ENCODE measurements at regions not wholly inside any gene's neighbourhood (a gene's known extent, or its start where the extent isn't known, plus 50 kb on each side); places are given as distances from the start of the nearest gene placed in this dataset.
"Not testable (repeated sequence)": the region's sequence is repeated elsewhere in the genome, so short reads cannot be mapped to it uniquely, and the experiment has no call there.

DNA sequence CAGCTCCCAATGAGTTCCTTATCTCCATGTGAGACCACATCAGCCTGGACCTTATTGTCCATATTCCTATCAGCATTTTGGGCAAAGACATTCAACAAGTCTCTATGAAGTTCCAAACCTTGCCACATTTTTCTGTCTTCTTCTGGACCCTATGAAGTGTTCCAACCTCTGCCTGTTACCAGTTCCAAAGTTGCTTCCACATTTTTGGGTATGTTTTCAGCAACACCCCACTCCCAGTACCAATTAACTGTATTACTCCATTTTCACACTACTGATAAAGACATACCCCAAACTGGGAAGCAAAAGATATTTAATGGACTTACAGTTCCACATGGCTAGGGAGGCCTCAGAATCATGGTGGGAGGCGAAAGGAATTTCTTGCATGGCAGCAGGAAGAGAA, 548.5 kb downstream of the CHSY3 start:
- ATAC-seq (no peak), DNase-seq (no peak)
- intact Hi-C loops (cut with DNase I, micrococcal nuclease): no loop called here

DNA sequence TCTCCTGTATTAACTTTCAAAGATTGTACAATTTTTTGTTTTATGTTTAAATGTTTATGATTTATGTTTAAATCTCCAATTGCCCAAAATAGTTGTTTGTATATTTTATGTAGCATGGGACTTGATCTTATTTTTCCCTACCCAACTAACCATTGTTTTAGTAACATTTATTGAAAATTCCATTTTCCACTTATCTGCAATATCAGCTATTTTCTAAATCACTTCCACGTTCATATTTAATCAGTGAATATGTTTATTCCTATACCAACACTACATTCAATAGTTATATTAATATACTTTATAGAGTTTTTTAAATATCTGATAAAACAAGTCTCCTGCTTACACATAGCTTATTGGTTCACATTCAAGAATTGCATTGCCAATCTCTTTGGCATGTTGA, 532.2 kb downstream of the CHSY3 start:
- ATAC-seq (no peak), DNase-seq (no peak)
- intact Hi-C loops (cut with DNase I, micrococcal nuclease): no loop called here

DNA sequence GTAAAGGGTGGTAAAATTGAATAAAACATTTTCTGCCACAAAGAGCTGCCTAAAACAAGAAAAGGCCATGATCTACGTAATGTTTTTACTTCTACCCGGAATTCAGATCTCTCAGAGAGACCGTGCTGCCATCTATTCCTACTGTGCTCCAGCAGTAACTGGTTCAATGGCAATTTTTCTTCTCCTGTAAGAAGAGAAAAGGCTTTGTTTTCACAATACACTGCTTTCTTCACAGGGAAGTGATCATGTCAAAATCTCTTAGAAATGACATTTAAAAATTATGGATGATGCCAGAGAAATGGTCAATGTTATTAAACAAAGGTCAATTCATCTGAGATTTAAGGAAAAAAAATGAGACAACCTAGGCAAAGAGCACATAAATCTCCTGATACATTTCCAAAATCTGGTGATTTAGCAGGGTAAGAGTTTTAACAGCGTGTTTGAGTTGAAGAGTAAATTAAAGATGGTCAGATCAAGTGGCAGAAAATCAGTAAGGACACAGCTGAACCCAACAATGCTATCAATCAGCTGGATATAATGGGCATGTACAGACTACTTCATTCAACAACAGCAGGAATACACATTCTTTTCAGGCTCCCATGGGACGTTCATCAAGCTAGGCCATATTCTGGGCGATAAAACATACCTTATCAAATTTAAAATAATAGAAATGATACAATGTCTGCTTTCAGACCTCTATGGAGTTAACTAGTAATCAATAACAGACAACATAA, 523.1 kb downstream of the CHSY3 start:
- DNase-seq (no peak), ATAC-seq (no peak)
- intact Hi-C loops (cut with DNase I, micrococcal nuclease): no loop called here

DNA sequence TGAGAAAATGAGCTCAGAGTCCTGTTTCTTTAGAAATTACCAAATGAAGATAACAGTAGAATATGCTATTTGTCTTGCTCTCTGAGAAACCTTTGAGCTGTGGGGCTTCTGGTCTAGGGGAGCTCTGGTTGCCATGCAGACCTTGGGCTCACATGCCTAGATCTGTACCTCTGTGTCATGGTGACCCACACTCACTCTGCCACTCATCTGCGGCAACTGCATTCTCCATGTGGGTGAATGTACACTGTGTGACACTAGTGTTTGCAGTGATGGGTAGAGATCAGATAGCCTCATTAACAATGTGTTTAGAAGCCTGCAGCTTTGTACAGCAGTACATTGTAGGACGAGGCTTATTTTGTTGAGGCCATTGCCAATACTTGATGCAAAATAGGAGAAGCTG, 521.2 kb downstream of the CHSY3 start:
- no peak for DNase-seq

DNA sequence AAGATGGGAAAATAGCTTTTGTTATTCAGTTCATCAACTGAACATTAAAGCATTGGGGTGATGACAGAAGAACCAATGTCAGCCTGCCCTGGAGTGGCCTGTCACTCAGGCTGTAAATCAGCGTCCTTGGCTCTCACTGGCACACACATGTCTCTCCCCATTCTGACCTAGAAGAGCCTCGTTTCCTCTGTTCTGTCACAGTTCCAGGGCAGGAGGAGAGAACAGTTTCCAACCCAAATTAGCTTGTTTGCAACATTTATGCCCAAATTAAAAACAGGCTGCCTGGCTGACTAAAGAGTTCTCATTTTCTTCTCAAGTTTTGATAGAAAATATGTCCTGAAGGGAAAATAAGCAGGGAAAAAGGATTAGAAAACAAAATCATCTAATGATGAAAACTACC, 520.1 kb downstream of the CHSY3 start:
- ATAC-seq (no peak), DNase-seq (no peak)
- intact Hi-C loops (cut with DNase I, micrococcal nuclease): no loop called here

More for the DNA sequence above, 521.2 kb downstream of the CHSY3 start:
- intact Hi-C loops (cut with DNase I, micrococcal nuclease): no loop called here
- ATAC-seq: no peak

DNA sequence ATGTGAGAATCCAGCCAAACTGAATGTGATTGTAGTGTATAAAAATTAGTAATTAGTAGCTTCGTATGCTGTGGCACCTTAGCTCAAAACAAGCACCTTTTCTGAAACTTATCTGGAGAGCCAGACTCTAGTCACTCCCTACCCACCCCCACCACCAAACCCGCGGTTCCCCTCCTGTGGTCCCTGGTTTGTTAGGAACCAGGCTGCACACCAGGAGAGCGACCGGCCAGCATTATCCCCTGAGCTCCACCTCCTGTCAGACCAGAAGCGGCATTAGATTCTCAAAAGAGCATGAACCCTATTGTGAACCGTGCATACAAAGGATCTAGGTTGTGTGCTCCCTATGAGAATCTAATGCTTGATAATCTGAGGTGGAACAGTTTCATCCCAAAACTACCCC, 498.6 kb downstream of the CHSY3 start:
- intact Hi-C loops (cut with DNase I, micrococcal nuclease): no loop called here
- no peak for DNase-seq
- no peak for ATAC-seq

DNA sequence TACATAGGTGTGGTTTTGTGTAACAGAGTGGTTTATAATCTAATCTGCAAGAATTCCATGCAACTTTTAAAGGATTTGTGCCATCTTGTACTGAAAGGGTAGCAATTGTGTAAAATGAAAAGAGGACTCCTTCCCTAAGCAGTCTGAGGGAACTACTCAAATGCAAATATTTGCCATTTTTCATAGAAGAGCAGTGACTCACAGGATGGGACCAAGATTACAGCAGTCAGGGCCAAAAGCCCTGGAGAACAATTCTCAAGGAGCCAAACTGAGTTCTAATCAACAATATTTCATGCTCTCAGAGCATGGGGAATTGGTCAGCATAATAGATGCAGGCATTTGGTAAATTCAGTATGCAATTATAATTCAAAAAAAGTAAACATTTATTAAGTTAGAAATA, 495.8 kb downstream of the CHSY3 start:
- DNase-seq: no peak
- ATAC-seq: no peak
- intact Hi-C loops (cut with DNase I, micrococcal nuclease): no loop called here

DNA sequence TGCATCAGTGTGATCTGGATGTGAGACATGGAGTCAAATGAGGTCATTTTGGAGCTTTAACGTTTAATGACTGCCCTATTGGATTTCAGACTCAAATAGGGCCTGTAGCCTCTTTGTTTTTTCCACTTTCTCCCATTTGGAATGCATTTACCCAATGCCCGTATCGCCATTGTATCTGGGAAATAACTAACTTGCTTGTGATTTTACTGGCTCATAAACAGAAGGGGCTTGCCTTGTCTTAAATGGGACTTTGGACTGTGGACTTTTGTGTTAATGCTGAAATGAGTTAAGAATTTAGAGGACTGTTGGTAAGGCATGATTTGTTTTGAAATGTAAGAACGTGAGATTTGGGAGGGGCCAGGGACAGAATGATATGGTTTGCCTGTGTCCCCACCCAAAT, 494.6 kb downstream of the CHSY3 start:
- intact Hi-C loops (cut with DNase I, micrococcal nuclease): no loop called here
- peak in 1 of 2 donors; percentile 4 for DNase-seq
- peak; percentile 86 for ATAC-seq

DNA sequence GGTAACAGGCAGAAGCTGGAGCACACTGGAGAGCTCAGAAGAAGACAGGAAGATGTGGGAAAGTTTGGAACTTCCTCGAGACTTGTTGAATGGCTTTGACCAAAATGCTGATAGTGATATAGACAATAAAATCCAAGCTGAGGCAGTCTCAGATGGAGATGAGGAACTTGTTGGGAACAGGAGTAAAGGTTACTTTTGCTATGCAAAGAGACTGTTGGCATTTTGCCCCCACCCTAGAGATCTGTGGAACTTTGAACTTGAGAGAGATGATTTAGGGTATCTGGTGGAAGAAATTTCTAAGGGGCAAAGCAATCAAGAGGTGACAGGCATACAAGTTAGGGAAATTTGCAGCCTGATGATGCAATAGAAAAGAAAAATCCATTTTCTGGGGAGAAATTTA, 493.5 kb downstream of the CHSY3 start:
- ATAC-seq (peak; percentile 81), DNase-seq (peak; percentile 45 to 50)
- intact Hi-C loops (cut with DNase I, micrococcal nuclease): not testable (repeated sequence)

DNA sequence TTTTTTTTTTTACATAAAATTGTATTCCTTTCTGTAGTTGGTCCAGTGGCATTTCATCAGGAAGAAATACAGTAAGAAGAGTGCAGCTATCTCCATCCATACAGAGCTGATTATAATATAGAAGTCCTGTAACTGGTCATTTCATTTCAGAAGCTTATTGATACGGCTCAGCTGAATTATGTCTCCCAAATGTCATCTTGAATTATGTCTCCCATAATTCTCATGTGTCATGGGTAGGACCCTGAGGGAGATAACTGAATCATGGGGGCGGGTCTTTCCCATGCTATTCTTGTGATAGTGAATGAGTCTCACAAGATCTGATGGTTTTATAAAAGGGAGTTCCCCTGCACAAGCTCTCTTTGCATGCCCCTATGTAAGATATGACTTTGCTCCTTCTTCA, 492.9 kb downstream of the CHSY3 start:
- DNase-seq: no peak
- peak; percentile 14 for ATAC-seq
- intact Hi-C loops (cut with DNase I, micrococcal nuclease): no loop called here

DNA sequence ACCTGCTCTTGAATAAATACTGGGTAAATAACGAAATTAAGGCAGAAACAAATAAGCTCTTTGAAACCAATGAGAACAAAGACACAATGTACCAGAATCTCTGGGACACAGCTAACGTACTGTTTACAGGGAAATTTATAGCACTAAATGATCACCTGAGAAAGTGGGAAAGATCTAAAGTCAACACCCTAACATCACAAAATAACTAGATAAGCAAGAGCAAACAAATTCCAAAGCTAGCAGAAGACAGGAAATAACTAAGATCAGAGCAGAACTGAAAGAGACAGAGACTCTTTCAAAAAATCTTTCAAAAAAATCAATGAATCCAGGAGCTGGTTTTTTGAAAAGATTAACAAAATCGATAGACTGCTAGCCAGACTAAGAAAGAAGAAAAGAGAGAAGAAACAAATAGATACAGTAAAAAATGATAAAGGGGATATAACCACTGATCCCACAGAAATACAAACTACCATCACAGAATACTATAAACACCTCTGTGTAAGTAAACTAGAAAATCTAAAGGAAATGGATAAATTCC, 487.5 kb downstream of the CHSY3 start:
- intact Hi-C loops (cut with DNase I, micrococcal nuclease); DNase-seq: not testable (repeated sequence)
- ATAC-seq: peak; percentile 25

DNA sequence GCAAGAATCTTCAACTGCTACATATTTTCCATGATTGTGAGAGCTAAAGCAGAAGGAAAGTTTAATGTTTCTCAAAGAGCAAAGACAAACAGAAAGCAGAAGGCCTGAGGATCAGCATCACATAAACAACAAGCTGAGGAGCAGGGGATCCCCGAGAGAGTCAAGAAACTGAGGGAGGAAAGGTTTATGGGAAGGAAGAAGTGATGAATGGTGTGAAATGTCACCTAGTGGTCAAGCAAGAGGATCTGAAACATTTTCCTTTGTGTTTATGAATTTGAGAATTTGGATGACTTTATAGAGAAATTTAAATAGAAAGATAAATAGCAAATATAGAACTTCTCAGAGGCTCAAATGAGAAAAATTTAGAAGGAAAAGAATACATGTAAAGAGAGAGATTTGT, 481.9 kb downstream of the CHSY3 start:
- ATAC-seq (no peak), DNase-seq (no peak)
- intact Hi-C loops (cut with DNase I, micrococcal nuclease): no loop called here

DNA sequence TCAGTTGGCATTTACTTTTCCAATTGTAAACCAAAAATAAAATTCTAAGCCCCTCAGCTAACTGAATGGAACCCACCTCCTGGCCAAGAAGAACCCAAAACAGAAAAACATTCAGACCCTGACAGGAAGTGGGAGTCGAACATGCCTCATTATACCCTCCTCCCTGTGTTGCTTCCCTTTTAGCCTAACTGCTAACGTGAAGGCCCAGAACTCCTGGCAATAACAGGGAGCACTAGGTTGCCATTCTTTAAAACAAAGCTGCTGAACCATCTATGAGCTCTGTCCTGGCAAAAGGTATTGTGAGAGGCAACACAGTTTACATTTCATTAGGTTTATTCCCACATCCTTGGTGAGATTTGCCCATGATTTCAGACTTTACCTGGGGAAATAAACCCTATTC, 481.4 kb downstream of the CHSY3 start:
- ATAC-seq (no peak), DNase-seq (no peak)
- intact Hi-C loops (cut with DNase I, micrococcal nuclease): no loop called here

DNA sequence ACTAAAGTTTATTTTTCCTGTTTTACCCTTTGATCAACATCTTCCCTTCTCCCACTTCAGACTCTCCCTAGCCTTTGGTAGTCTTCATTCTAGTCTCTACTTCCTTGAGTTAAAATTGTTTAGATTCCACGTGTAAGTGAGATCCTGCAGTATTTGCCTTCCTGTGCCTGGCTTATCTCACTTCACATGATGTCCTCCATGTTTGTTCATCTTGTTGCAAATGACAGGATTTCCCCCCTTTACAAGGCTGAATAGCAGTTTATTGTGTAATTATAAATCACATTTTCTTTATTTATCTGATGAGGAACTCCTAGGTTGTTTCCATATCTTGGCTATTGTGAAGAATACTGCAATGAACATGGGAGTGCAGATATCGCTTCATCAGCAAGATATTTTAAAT, 461.7 kb downstream of the CHSY3 start:
- ATAC-seq: no peak
- intact Hi-C loops (cut with DNase I, micrococcal nuclease): no loop called here
- DNase-seq: no peak

DNA sequence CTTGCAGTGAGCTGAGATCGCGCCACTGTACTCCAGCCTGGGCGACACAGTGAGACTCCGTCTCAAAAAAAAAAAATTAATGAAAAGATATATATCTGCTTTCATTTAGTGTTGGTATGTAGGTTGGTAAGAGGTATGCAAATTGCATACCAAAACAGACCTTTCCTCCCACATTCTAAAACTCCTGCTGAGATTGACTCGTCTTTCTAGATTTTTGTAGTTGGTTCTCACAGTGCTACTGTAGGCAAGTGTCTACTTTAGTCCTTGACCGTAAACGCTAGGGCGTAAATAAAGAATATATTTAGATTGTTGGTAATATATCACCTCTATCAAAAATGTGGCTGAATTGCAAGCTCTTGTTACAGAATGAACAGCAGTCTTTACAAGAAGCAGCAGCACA, 445.9 kb downstream of the CHSY3 start:
- DNase-seq: no peak
- intact Hi-C loops (cut with DNase I, micrococcal nuclease): no loop called here
- no peak for ATAC-seq

DNA sequence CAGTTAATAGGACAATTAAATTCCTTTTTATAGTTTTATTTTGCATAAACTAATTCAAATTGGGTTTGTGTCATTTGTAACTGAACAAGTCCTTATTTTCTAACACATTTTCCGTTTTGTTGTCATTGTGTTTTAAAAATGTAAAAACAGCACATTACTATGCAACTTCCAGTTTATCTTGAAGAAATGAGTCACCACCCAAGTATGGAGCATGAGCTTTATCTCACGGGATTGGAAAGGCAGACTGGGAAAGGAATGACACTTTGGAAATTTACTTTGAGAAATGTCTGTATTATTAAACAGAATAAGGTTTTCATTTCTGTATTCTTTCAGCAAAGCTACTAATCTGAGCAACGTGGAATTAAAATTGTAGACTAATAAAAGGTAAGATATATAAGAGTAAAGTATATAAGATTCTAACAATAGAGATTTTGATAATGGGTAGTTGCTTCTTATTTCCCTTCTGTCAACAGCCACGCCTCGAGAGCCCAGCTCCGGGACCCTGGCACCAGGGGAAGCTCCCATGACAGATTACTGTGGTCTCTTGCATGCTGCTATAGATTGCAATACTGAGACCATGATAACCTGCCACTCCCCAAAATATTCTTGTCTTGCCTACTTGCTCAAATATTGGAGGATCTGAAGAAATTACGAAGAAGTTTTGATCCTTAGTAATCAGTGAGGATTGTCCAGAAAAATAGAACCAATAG, 433.1 kb downstream of the CHSY3 start:
- intact Hi-C loops (cut with DNase I, micrococcal nuclease): no loop called here
- ATAC-seq: no peak
- no peak for DNase-seq

DNA sequence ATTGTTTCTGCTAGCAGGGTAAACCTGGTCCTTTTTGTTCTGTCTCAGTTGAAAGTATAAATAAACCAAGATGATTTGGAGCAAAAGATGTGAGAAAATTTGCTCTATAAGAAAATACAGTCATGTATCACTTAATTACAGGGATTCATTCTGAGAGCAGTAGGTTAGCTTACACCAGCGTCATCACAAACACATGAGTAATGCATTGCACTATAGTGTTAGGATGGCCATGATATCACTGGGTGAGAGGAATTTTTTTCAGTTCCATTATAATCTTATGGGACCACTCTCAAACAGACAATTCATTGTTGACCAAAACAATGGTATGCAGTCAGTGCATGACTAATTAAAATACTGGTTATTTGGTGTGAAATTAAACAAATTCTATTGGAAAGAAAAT, 430.9 kb downstream of the CHSY3 start:
- ATAC-seq: no peak
- intact Hi-C loops (cut with DNase I, micrococcal nuclease): no loop called here
- DNase-seq: no peak

DNA sequence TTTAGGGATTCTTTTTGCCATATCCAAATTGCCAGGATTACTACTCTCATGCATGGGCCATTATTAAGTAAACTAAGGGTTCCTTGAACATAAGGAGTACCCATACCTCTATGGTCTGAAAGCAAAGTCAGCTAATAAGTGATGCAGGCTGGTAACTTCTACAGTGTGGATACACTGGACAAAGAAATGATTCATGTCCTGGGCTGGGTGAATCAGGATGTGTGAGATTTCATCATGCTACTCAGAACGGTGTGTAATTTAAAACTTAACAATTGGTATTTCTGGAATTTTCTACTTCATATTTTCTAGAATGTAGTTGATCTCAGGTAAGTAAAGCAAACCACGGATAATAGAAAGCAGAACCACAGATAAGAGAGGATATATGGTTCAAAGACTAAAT, 428.8 kb downstream of the CHSY3 start:
- intact Hi-C loops (cut with DNase I, micrococcal nuclease): no loop called here

DNA sequence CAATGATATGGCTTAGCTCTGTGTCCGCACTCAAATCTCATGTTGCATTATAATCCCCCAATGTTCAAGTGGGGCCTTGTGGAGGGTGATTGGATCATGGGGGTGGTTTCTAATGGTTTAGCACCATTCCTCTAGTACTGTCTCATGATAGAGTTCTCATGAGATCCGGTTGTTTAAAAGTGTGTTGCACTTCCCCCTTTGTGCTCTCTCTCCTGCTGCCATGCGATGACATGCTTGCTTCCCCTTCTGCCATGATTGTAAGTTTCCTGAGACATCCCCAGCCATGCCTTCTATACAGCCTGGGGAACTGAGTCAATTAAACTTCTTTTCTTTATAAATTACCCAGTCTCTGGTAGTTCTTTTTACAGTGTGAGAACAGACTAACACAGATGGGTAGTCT, 427.1 kb downstream of the CHSY3 start:
- DNase-seq (no peak), ATAC-seq (no peak)
- intact Hi-C loops (cut with DNase I, micrococcal nuclease): no loop called here

More for the DNA sequence above, 428.8 kb downstream of the CHSY3 start:
- ATAC-seq: no peak
- no peak for DNase-seq

DNA sequence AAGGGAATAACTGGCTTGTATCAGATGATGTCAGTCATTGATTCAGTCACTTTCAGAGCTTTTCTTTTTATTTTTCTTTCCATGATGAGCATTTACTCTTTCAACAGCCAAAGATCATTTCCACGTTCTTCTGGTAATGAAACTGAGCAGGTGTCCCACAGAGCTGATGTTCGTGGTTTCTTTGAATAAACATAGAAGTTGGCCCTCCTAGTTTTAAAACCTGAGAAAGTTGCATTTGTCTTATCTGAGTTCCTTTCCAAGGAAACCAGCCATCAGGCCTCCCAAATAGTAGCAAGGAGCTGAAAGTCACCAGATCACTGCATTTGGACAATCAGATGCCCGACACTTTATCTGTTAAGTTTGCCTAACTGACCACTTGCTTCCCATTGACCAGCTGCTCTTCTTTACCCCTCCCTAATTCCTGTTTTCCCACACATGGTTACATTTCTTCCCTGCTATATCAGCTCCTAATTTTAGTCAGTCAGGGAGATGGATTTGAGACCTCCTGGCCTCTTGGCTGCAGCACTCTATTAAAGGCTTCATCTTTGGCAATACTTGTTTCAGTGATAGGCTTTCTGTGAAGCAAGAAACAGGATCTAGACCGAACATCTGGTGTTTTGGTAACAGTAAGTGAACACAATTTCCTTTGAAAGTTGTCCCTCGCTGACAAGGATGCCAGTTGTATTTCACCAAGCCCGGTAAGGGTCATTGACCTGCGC, 420.8 kb downstream of the CHSY3 start:
- ATAC-seq: no peak
- intact Hi-C loops (cut with DNase I, micrococcal nuclease): no loop called here
- no peak for DNase-seq

Data from left colon (tissue), 2 donors.